ENCODE measurements at regions not wholly inside any gene's neighbourhood (a gene's known extent, or its start where the extent isn't known, plus 50 kb on each side); places are given as distances from the start of the nearest gene placed in this dataset.

DNA sequence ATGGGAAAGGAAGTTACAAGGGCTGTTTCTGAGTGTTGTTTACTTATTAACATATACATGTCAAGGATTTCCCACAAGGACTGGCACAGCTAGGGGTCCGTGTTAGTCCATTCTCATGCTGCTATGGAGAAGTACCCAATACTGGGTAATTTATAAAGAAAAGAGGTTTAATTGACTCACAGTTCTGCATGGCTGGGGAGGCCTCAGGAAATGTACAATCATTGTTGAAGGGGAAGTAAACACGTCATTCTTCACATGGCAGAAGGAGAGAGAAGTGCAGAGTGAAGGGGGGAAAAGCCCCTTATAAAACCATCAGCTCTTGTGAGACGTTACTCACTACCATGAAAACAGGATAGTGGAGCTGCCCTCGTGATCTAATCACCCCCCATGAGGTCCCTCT is 128.9 kb upstream of the CELF4 start:
- H3K36me3 ChIP-seq (ENCODE audit: control insufficient read depth in 2 of 2, extremely low read depth in 1 of 2, insufficient read depth in 2 of 2, low read length in 2 of 2), result no peaks in the 10 kb centered on the region
- H3K4me1 ChIP-seq (ENCODE audit: control insufficient read depth, extremely low read depth, insufficient read depth, low read length), result no peaks in the 10 kb centered on the region
- H3K4me3 ChIP-seq (replicated peaks in 1 of 3; ENCODE audit: insufficient read depth in 1 of 3, low read depth in 1 of 3, low read length in 3 of 3), result no peak overlapping the region
- ChIA-PET CTCF (no interaction called here), POLR2A (no interaction called here)
- no peaks in the 10 kb centered on the region for H3K79me2 ChIP-seq (ENCODE audit: control insufficient read depth, insufficient read depth, low read length)
- no peak for TF ChIP-seq EZH2 (IDR thresholded peaks at IDR 0.05; ENCODE audit: borderline replicate concordance, low read depth, low read length, severe bottlenecking)
- no peak for TF ChIP-seq MYC (IDR thresholded peaks at IDR 0.05; ENCODE audit: low read depth, low read length)
- TF ChIP-seq, protein P1, sequence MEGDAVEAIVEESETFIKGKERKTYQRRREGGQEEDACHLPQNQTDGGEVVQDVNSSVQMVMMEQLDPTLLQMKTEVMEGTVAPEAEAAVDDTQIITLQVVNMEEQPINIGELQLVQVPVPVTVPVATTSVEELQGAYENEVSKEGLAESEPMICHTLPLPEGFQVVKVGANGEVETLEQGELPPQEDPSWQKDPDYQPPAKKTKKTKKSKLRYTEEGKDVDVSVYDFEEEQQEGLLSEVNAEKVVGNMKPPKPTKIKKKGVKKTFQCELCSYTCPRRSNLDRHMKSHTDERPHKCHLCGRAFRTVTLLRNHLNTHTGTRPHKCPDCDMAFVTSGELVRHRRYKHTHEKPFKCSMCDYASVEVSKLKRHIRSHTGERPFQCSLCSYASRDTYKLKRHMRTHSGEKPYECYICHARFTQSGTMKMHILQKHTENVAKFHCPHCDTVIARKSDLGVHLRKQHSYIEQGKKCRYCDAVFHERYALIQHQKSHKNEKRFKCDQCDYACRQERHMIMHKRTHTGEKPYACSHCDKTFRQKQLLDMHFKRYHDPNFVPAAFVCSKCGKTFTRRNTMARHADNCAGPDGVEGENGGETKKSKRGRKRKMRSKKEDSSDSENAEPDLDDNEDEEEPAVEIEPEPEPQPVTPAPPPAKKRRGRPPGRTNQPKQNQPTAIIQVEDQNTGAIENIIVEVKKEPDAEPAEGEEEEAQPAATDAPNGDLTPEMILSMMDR (IDR thresholded peaks at IDR 0.05; ENCODE audit: extremely low read depth in 1 of 2, insufficient read depth in 1 of 2, low read depth in 1 of 2, low read length in 2 of 2), result no peak
- no peak for TF ChIP-seq GATA2 (IDR thresholded peaks at IDR 0.05; ENCODE audit: insufficient read depth, insufficient read length, low read depth, low read length)
- H4K20me1 ChIP-seq (replicated peaks; ENCODE audit: control insufficient read depth, extremely low read depth, insufficient read depth, low read length), result no peaks in the 10 kb centered on the region
- dilution Hi-C loops (cut with MboI; ENCODE audit: extremely low pct_ligation_motif_present, low sequenced_read_pairs) (no loop called here), intact Hi-C loops (cut with micrococcal nuclease) (no loop called here)
- H3K27me3 ChIP-seq (ENCODE audit: control insufficient read depth in 2 of 2, insufficient read depth in 2 of 2, low read length in 2 of 2), result no peaks in the 10 kb centered on the region
- no peaks in the 10 kb centered on the region for H3K9me3 ChIP-seq (replicated peaks; ENCODE audit: control insufficient read depth, insufficient read depth, low read length)
- no TSS peak for BruUV-seq (replicated peaks)
- no peak for FAIRE-seq
- H2AFZ ChIP-seq (ENCODE audit: low read depth, low read length), result no peak overlapping the region
- no peaks in the 10 kb centered on the region for H3K9me1 ChIP-seq (replicated peaks; ENCODE audit: control insufficient read depth, extremely low read depth, insufficient read depth, low read length)
- no peak overlapping the region for H3K9ac ChIP-seq (replicated peaks; ENCODE audit: extremely low read depth, insufficient read depth, low read length)
- H3K4me2 ChIP-seq (ENCODE audit: insufficient read depth, low read length), result no peak overlapping the region
- no peak for DNase-seq (ENCODE audit: low read depth, low spot score)
- no peak overlapping the region for H3K27ac ChIP-seq (ENCODE audit: insufficient read depth, low read depth, low read length)

DNA sequence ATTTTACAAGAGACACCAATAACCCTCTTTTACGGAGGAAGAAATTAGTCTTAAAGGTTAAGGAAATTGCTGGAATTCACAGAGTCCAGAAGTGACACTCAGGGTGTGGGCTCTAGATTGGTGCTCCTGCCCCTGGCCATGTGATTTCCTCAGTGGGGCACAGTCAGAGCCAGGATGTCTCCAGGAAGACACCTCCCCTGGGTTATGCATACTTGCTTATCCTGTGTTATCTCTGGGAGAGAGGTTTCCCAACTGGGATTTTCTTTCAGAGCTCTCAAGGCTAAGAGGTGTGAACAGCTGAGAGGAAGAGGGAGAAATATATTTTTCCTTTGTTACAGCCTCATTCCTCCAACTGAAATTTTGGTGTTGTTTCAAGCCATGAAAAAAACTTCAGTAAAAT is 125.6 kb upstream of the CELF4 start:
- H3K36me3 ChIP-seq (ENCODE audit: control insufficient read depth in 2 of 2, extremely low read depth in 1 of 2, insufficient read depth in 2 of 2, low read length in 2 of 2), result no peaks in the 10 kb centered on the region
- intact Hi-C loops (cut with micrococcal nuclease) (no loop called here), dilution Hi-C loops (cut with MboI; ENCODE audit: extremely low pct_ligation_motif_present, low sequenced_read_pairs) (no loop called here)
- no peaks in the 10 kb centered on the region for H3K9me1 ChIP-seq (replicated peaks; ENCODE audit: control insufficient read depth, extremely low read depth, insufficient read depth, low read length)
- H3K9ac ChIP-seq (replicated peaks; ENCODE audit: extremely low read depth, insufficient read depth, low read length), result no peak overlapping the region
- FAIRE-seq (no peak), DNase-seq (ENCODE audit: low read depth, low spot score) (no peak)
- POLR2A ChIA-PET, result no interaction called here
- TF ChIP-seq GATA2 (IDR thresholded peaks at IDR 0.05; ENCODE audit: insufficient read depth, insufficient read length, low read depth, low read length), result no peak
- TF ChIP-seq POLR2AphosphoS5 (IDR thresholded peaks at IDR 0.05; ENCODE audit: insufficient read depth, low read depth, low read length), result no peak
- TF ChIP-seq MYC (IDR thresholded peaks at IDR 0.05; ENCODE audit: low read depth, low read length), result no peak
- TF ChIP-seq, protein P2, sequence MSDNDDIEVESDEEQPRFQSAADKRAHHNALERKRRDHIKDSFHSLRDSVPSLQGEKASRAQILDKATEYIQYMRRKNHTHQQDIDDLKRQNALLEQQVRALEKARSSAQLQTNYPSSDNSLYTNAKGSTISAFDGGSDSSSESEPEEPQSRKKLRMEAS (IDR thresholded peaks at IDR 0.05; ENCODE audit: insufficient read depth, insufficient read length), result no peak
- no peak for TF ChIP-seq POLR2A (IDR thresholded peaks at IDR 0.05; ENCODE audit: low read depth, low read length)
- TF ChIP-seq EZH2 (IDR thresholded peaks at IDR 0.05; ENCODE audit: borderline replicate concordance, low read depth, low read length, severe bottlenecking), result no peak
- TF ChIP-seq, protein P1 (IDR thresholded peaks at IDR 0.05; ENCODE audit: extremely low read depth in 1 of 2, insufficient read depth in 1 of 2, low read depth in 1 of 2, low read length in 2 of 2), result no peak
- no peak for TF ChIP-seq FOS (IDR thresholded peaks at IDR 0.05; ENCODE audit: borderline replicate concordance, insufficient read depth, low read length)
- TF ChIP-seq JUN (IDR thresholded peaks at IDR 0.05; ENCODE audit: borderline replicate concordance, insufficient read depth, insufficient read length, low read depth), result no peak
- CTCF ChIA-PET, result no interaction called here
- H3K9me3 ChIP-seq (replicated peaks; ENCODE audit: control insufficient read depth, insufficient read depth, low read length), result no peaks in the 10 kb centered on the region
- no peaks in the 10 kb centered on the region for H4K20me1 ChIP-seq (replicated peaks; ENCODE audit: control insufficient read depth, extremely low read depth, insufficient read depth, low read length)
- no peak overlapping the region for H3K4me2 ChIP-seq (ENCODE audit: insufficient read depth, low read length)
- H3K79me2 ChIP-seq (ENCODE audit: control insufficient read depth, insufficient read depth, low read length), result no peaks in the 10 kb centered on the region
- H2AFZ ChIP-seq (ENCODE audit: low read depth, low read length), result no peak overlapping the region
- no TSS peak for BruUV-seq (replicated peaks)
- H3K4me3 ChIP-seq (replicated peaks in 1 of 3; ENCODE audit: insufficient read depth in 1 of 3, low read depth in 1 of 3, low read length in 3 of 3), result no peak overlapping the region
- H3K27ac ChIP-seq (ENCODE audit: insufficient read depth, low read depth, low read length), result no peak overlapping the region
- no peaks in the 10 kb centered on the region for H3K4me1 ChIP-seq (ENCODE audit: control insufficient read depth, extremely low read depth, insufficient read depth, low read length)
- H3K27me3 ChIP-seq (ENCODE audit: control insufficient read depth in 2 of 2, insufficient read depth in 2 of 2, low read length in 2 of 2), result no peaks in the 10 kb centered on the region

Data from endothelial cell of umbilical vein (primary cell).